Medulla oblongata (tissue), 1 donor: ENCODE measurements at regions not wholly inside any gene's neighbourhood (a gene's known extent, or its start where the extent isn't known, plus 50 kb on each side); places are given as distances from the start of the nearest gene placed in this dataset.

Experiments used
- DNase-seq: peaks from one replicate; pipeline ENCODE4 v3.0.0-alpha.2; 2015; ENCODE audit errors: extremely low spot score

- no peak for DNase-seq
Measured at GRCh38 chr1:8086055-8086454, 59.9 kb upstream of the ERRFI1 start.

DNA sequence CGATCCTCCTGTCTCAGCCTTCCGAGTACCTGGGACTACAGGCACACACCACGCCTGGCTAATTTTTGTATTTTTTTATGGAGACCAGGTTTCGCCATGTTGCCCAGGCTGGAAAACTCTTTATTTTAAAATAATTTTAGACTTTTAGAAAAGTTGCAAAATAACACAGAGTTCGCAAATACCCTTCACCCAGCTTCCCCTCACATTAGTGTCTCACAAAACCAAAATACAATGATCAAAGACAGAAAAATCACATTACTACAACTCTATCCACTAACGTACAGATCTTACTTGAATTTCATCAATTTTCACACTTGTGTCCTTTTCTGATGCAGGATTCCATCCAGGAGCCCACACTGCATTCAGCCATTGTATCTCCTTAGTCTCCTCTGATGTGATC lies 58.8 kb upstream of the ERRFI1 start:
- no peak for DNase-seq

DNA sequence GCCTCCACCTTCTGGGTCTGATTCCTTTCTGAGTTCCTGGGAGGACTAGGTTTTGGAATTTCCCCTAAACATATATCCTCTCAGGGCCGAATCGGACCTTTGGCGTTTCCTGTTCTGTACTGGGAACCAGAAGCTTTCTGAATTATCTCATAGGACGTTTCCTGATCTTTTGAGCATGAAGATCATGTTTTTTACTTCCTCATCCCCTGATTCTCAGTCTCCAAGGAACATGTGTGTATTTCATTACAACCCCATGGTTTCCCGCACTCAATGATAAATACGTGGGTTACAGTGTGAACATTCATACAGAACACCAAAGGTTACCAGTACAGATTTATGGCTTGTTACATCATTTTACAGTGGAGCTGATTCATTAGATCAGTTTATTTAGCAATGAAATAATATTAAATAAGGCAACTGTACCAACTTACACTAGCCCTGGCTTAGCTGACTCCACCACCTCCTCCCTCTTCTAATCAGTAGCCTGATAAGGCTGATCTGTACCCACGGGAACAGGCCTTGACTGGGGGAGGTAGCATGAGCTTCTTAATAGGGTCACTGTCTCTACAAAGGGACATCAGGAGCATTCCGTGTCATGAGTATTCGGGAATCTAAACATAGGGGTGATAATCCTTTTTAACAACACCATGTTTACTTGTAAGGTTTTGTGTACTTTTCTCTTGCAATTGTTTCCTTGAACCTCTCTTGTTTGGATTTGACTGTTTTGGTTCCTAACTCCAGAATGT lies 57.8 kb upstream of the ERRFI1 start:
- DNase-seq, result no peak

DNA sequence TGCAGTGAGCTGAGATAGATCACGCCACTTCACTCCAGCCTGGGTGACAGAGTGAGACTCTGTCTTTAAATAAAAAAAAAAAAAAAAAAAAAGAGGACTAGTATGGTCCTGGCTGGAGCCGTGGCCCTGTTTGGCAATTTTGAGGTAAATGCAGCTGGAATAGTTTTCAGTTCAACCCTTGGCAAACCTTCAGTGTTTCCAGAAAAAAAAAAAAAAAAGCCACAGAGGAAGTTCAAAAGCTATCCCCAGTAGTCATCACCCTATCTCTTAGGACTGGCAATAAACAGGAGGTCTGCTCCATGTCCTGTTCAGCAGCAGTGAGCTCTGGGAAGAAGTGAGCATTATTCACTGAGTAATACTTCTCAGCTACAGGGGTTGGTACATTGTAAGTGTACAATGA lies 56.8 kb upstream of the ERRFI1 start:
- no peak for DNase-seq

GRCh38 chr1:8078176-8078671 lies 52.1 kb upstream of the ERRFI1 start:
- no peak for DNase-seq

DNA sequence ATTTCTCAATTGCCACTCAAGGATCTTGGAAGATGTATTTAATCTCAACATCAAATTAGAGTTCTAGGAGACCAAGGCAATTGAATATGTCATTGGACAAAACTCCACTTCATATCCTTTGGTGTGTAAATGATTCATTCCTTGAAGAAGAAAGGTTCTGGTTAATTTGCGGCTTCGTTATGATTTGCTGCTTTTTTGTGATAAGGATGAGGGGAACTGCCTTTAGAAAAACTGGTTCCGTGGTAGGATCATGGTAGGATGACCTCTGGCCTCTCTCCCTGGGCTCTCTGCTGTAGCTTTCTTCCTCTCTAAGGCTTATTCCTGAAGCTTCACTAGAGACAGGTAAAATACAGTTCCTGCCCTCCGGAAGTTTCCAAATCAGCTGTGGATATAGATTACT lies 51.5 kb upstream of the ERRFI1 start:
- DNase-seq, result no peak

DNA sequence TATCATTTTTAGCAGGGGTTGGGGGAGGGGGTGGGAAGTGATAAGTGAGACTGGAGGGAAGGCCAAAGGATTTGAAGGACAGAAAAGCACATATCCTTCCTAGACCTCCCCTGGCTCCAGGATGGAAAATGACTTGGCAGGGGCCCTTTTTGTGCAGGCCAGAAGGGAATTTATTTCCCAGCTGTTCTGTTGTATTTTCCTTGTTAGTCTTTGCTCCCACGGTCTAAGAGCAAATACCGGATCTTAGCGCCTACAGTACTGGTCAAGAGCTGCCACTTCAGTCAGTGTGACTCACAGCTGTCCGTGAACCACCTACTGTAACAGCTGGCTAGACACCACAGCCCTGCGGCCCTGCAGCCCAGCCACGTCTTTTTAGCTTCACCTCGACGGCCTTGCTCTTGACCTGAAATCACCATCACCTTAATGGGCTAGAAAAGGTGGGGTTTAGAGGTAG lies 51.0 kb upstream of the ERRFI1 start:
- DNase-seq, result no peak

DNA sequence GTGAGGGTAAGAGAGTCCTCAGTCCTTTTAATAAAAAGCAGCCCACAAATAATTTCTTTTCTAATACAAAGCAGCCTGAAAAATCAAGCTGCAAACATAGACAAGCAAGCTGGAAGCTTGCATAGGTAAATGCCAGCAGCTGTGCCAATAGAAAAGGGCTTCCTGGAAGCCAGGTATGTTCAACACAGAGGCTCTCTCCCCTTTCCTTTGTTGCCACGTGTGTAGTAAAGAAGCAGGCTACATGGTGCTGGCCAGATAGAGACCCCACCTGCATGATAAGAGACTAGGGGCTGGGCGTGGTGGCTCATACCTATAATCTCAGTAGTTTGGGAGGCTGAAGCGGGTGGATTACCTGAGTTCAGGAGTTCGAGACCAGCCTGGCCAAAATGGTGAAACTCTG lies 50.1 kb upstream of the ERRFI1 start:
- no peak for DNase-seq
